Trophoblast cell (in vitro differentiated cells and primary cell): ENCODE measurements at regions not wholly inside any gene's neighbourhood (a gene's known extent, or its start where the extent isn't known, plus 50 kb on each side); places are given as distances from the start of the nearest gene placed in this dataset.

Experiments used
- DNase-seq, 2 donors: peaks; one replicate each; pipeline ENCODE4 v3.0.0-alpha.2; 2016
- H2AFZ ChIP-seq: 2 replicates; pipeline ENCODE4 v1.6.1; 2013; ENCODE audit warnings: low read length, moderate library complexity, mild to moderate bottlenecking; ENCODE audit not compliant: insufficient read depth, poor library complexity
- H2AK5ac ChIP-seq: 2 replicates; pipeline ENCODE4 v1.6.1; 2013; ENCODE audit warnings: mild to moderate bottlenecking, low read length
- H2BK120ac ChIP-seq: 2 replicates; pipeline ENCODE4 v1.6.1; 2013; ENCODE audit warnings: low read length, mild to moderate bottlenecking, moderate library complexity; ENCODE audit not compliant: insufficient read depth, poor library complexity
- H2BK12ac ChIP-seq: 2 replicates; pipeline ENCODE4 v1.6.1; 2013; ENCODE audit warnings: mild to moderate bottlenecking, low read length, moderate library complexity
- H2BK5ac ChIP-seq: 2 replicates; pipeline ENCODE4 v1.6.1; 2013; ENCODE audit warnings: low read length, low read depth, moderate library complexity, mild to moderate bottlenecking; ENCODE audit not compliant: poor library complexity
- H3K14ac ChIP-seq: 2 replicates; pipeline ENCODE4 v1.6.1; 2013; ENCODE audit warnings: mild to moderate bottlenecking, low read length
- H3K18ac ChIP-seq: 2 replicates; pipeline ENCODE4 v1.6.1; 2013; ENCODE audit warnings: mild to moderate bottlenecking, low read length
- H3K23ac ChIP-seq: 2 replicates; pipeline ENCODE4 v1.6.1; 2013; ENCODE audit warnings: low read length
- H3K27ac ChIP-seq: 2 replicates; pipeline ENCODE4 v1.5.1; 2013; ENCODE audit warnings: low read depth, mild to moderate bottlenecking, inconsistent platforms, low read length, moderate library complexity
- H3K27me3 ChIP-seq: 2 replicates; pipeline ENCODE4 v1.6.1; 2013; ENCODE audit warnings: inconsistent platforms, mild to moderate bottlenecking, low read length, moderate library complexity; ENCODE audit not compliant: insufficient read depth
- H3K36me3 ChIP-seq, 2 experiments: 1 replicate in 1 of 2; 2 replicates in 1 of 2; pipeline ENCODE4 v1.6.1; 2013; ENCODE audit warnings: low read length in 2 of 2, mild to moderate bottlenecking in 2 of 2, moderate library complexity in 1 of 2; ENCODE audit not compliant: insufficient read depth in 2 of 2, control insufficient read depth in 1 of 2
- H3K4ac ChIP-seq: 2 replicates; pipeline ENCODE4 v1.6.1; 2013; ENCODE audit warnings: low read depth, mild to moderate bottlenecking, low read length, moderate library complexity
- H3K4me1 ChIP-seq, 2 experiments: 1 replicate in 1 of 2; 2 replicates in 1 of 2; pipeline ENCODE4 v1.6.1; 2013; ENCODE audit warnings: low read length in 2 of 2, mild to moderate bottlenecking in 2 of 2, moderate library complexity in 1 of 2; ENCODE audit not compliant: insufficient read depth in 2 of 2, control insufficient read depth in 1 of 2
- H3K4me2 ChIP-seq: 2 replicates; pipeline ENCODE4 v1.6.1; 2013; ENCODE audit warnings: inconsistent platforms, mild to moderate bottlenecking, low read length, moderate library complexity
- H3K4me3 ChIP-seq: 2 replicates; pipeline ENCODE4 v1.5.1; 2013; ENCODE audit warnings: mild to moderate bottlenecking, low read depth, low read length, inconsistent platforms
- H3K79me1 ChIP-seq: one replicate; pipeline ENCODE4 v1.6.1; 2013; ENCODE audit warnings: low read length
- H3K79me2 ChIP-seq: 2 replicates; pipeline ENCODE4 v1.6.1; 2013; ENCODE audit warnings: low read length, mild to moderate bottlenecking; ENCODE audit not compliant: control insufficient read depth, insufficient read depth, poor library complexity
- H3K9ac ChIP-seq: 2 replicates; pipeline ENCODE4 v1.6.1; 2013; ENCODE audit warnings: mild to moderate bottlenecking, low read length
- H3K9me3 ChIP-seq: 2 replicates; pipeline ENCODE4 v1.6.1; 2013; ENCODE audit warnings: low read depth, mild to moderate bottlenecking, control low read depth, inconsistent platforms, low read length; ENCODE audit not compliant: insufficient read depth
- H4K12ac ChIP-seq: 2 replicates; pipeline ENCODE4 v1.6.1; 2013; ENCODE audit warnings: low read depth, mild to moderate bottlenecking, low read length, moderate library complexity
- H4K8ac ChIP-seq: 2 replicates; pipeline ENCODE4 v1.6.1; 2013; ENCODE audit warnings: low read depth, mild to moderate bottlenecking, low read length, moderate library complexity
- H4K91ac ChIP-seq: one replicate; pipeline ENCODE4 v1.6.1; 2013; ENCODE audit warnings: low read depth, mild to moderate bottlenecking, low read length, moderate library complexity
- WGBS: extraction: QIAGEN DNeasy Blood & Tissue Kit; methylation state at CpG from one replicate; pipeline ENCODE4 v1.1.7; 2013; ENCODE audit warnings: missing lambda C conversion rate; ENCODE audit not compliant: insufficient read length, insufficient coverage; ENCODE audit errors: extremely low coverage; 5-methylcytosine and 5-hydroxymethylcytosine counted together

GRCh38 chr4:77232653-77233052 is 75.6 kb downstream of the CCNG2 start:
- Histone ChIP-seq H3K4me3 (no peak overlapping the region), H3K79me2 (no peaks in the 10 kb centered on the region), H3K9ac (no peak overlapping the region), H3K4me2 (no peak overlapping the region), H4K12ac (no peak overlapping the region), H3K27ac (no peak overlapping the region), H3K4ac (no peak overlapping the region), H3K4me1 (no peaks in the 10 kb centered on the region), H2BK5ac (no peak overlapping the region), H2BK120ac (no peak overlapping the region), H3K27me3 (no peaks in the 10 kb centered on the region), H2AFZ (no peak overlapping the region), H4K8ac (no peak overlapping the region), H3K18ac (no peak overlapping the region), H3K79me1 (no peaks in the 10 kb centered on the region), H4K91ac (no peak overlapping the region), H3K36me3 (no peaks in the 10 kb centered on the region), H3K23ac (no peak overlapping the region), H3K14ac (no peak overlapping the region), H2AK5ac (no peak overlapping the region), H3K9me3 (peaks cover 7% of the 10 kb centered on the region), H2BK12ac (no peak overlapping the region)
- DNase-seq: peak; percentile 40 to 48
- WGBS: no CpG with 5 or more reads among the region's 4 CpGs

- no peaks in the 10 kb centered on the region for H3K27me3 ChIP-seq
- no peak overlapping the region for H4K8ac ChIP-seq
- no peak overlapping the region for H3K4me3 ChIP-seq
- no peaks in the 10 kb centered on the region for H3K36me3 ChIP-seq
- H3K79me2 ChIP-seq: no peaks in the 10 kb centered on the region
- H3K79me1 ChIP-seq: no peaks in the 10 kb centered on the region
- no peak overlapping the region for H4K12ac ChIP-seq
- H3K4ac ChIP-seq: no peak overlapping the region
- H3K27ac ChIP-seq: no peak overlapping the region
- H3K9me3 ChIP-seq: peaks cover 5% of the 10 kb centered on the region
- H4K91ac ChIP-seq: no peak overlapping the region
- H2BK12ac ChIP-seq: no peak overlapping the region
- no peak overlapping the region for H3K18ac ChIP-seq
- H2BK120ac ChIP-seq: no peak overlapping the region
- no peak for DNase-seq
- no peak overlapping the region for H2AK5ac ChIP-seq
- no CpG with 5 or more reads among the region's 2 CpGs for WGBS
- no peak overlapping the region for H3K4me2 ChIP-seq
- H2BK5ac ChIP-seq: no peak overlapping the region
- no peak overlapping the region for H2AFZ ChIP-seq
- H3K23ac ChIP-seq: no peak overlapping the region
- no peaks in the 10 kb centered on the region for H3K4me1 ChIP-seq
- H3K14ac ChIP-seq: no peak overlapping the region
- no peak overlapping the region for H3K9ac ChIP-seq
Measured at GRCh38 chr4:77235289-77235854, 78.4 kb downstream of the CCNG2 start.

GRCh38 chr4:77236806-77237205 is 79.8 kb downstream of the CCNG2 start:
- Histone ChIP-seq H3K18ac (no peak overlapping the region), H3K27me3 (no peaks in the 10 kb centered on the region), H3K9ac (peak overlapping the region; percentile 21), H3K4me2 (no peak overlapping the region), H3K4me3 (peak overlapping the region; percentile 39), H4K8ac (no peak overlapping the region), H2AFZ (no peak overlapping the region), H3K23ac (no peak overlapping the region), H3K36me3 (no peaks in the 10 kb centered on the region), H3K79me2 (no peaks in the 10 kb centered on the region), H2BK12ac (no peak overlapping the region), H3K14ac (no peak overlapping the region), H3K4ac (no peak overlapping the region), H2BK120ac (no peak overlapping the region), H4K91ac (no peak overlapping the region), H2AK5ac (no peak overlapping the region), H3K79me1 (no peaks in the 10 kb centered on the region), H3K27ac (no peak overlapping the region), H2BK5ac (no peak overlapping the region), H3K4me1 (no peaks in the 10 kb centered on the region), H3K9me3 (peaks cover 5% of the 10 kb centered on the region), H4K12ac (no peak overlapping the region)
- DNase-seq: peak; percentile 75 to 77
- WGBS: no CpG with 5 or more reads among the region's 3 CpGs

GRCh38 chr4:77240469-77241066 is 83.6 kb downstream of the CCNG2 start:
- Histone ChIP-seq H3K4me3 (no peak overlapping the region), H3K18ac (no peak overlapping the region), H2AFZ (no peak overlapping the region), H3K9me3 (peaks cover 1% of the 10 kb centered on the region), H3K79me2 (no peaks in the 10 kb centered on the region), H3K27ac (no peak overlapping the region), H3K23ac (no peak overlapping the region), H2BK120ac (no peak overlapping the region), H3K14ac (no peak overlapping the region), H3K36me3 (no peaks in the 10 kb centered on the region), H2BK12ac (no peak overlapping the region), H2AK5ac (no peak overlapping the region), H4K91ac (no peak overlapping the region), H4K12ac (no peak overlapping the region), H2BK5ac (no peak overlapping the region), H3K79me1 (no peaks in the 10 kb centered on the region), H3K27me3 (no peaks in the 10 kb centered on the region), H3K9ac (no peak overlapping the region), H4K8ac (no peak overlapping the region), H3K4ac (no peak overlapping the region), H3K4me1 (no peaks in the 10 kb centered on the region), H3K4me2 (no peak overlapping the region)
- DNase-seq: peak; percentile 38 to 80
- WGBS: no CpG with 5 or more reads among the region's 10 CpGs
